ENCODE measurements at regions not wholly inside any gene's neighbourhood (a gene's known extent, or its start where the extent isn't known, plus 50 kb on each side); places are given as distances from the start of the nearest gene placed in this dataset.
A peak's percentile ranks its signal among the peaks of the same experiment; 100 is the strongest.
"Not testable (repeated sequence)": the region's sequence is repeated elsewhere in the genome, so short reads cannot be mapped to it uniquely, and the experiment has no call there.

GRCh38 chr21:38039841-38040240 is 123.6 kb upstream of the KCNJ6 start:
- no peak for DNase-seq

- no peak for DNase-seq
These were observed 125.2 kb upstream of the KCNJ6 start for GRCh38 chr21:38041493-38041892.

GRCh38 chr21:38042246-38042645 is 126.0 kb upstream of the KCNJ6 start:
- DNase-seq: no peak

- DNase-seq: peak in 12 of 58 donors; percentile 0 to 29 (median 8)
These were observed 131.9 kb upstream of the KCNJ6 start for GRCh38 chr21:38048167-38048566.

GRCh38 chr21:38054334-38054733 is 138.1 kb upstream of the KCNJ6 start:
- no peak for DNase-seq

GRCh38 chr21:38056481-38056880 is 140.2 kb upstream of the KCNJ6 start:
- no peak for DNase-seq

GRCh38 chr21:38057626-38058025 is 141.4 kb upstream of the KCNJ6 start:
- DNase-seq: no peak

- no peak for DNase-seq
These were observed 144.3 kb upstream of the KCNJ6 start for GRCh38 chr21:38060533-38060932.

- DNase-seq: no peak
These were observed 151.0 kb upstream of the KCNJ6 start for GRCh38 chr21:38067086-38067739.

- DNase-seq: no peak
These were observed 156.2 kb upstream of the KCNJ6 start for GRCh38 chr21:38072489-38072888.

GRCh38 chr21:38075833-38076587 is 159.8 kb upstream of the KCNJ6 start:
- DNase-seq: no peak

GRCh38 chr21:38077569-38077968 is 161.3 kb upstream of the KCNJ6 start:
- no peak for DNase-seq

- no peak for DNase-seq
These were observed 164.6 kb upstream of the KCNJ6 start for GRCh38 chr21:38080888-38081287.

GRCh38 chr21:38081708-38082107 is 165.5 kb upstream of the KCNJ6 start:
- no peak for DNase-seq

- no peak for DNase-seq
These were observed 166.8 kb upstream of the KCNJ6 start for GRCh38 chr21:38082936-38083485.

- DNase-seq: no peak
These were observed 167.3 kb upstream of the KCNJ6 start for GRCh38 chr21:38083535-38083934.

GRCh38 chr21:38086580-38086979 is 170.2 kb upstream of the KCNJ15 start:
- DNase-seq: no peak

GRCh38 chr21:38088916-38089762 is 167.7 kb upstream of the KCNJ15 start:
- DNase-seq: no peak

- DNase-seq: no peak
These were observed 167.1 kb upstream of the KCNJ15 start for GRCh38 chr21:38089763-38090046.

- DNase-seq: not testable (repeated sequence)
These were observed 165.7 kb upstream of the KCNJ15 start for GRCh38 chr21:38091061-38091460.

- DNase-seq: peak in 8 of 58 donors; percentile 5 to 38 (median 14)
These were observed 164.7 kb upstream of the KCNJ15 start for GRCh38 chr21:38092051-38092450.

GRCh38 chr21:38095220-38095619 is 161.6 kb upstream of the KCNJ15 start:
- no peak for DNase-seq
